ENCODE measurements at regions not wholly inside any gene's neighbourhood (a gene's known extent, or its start where the extent isn't known, plus 50 kb on each side); places are given as distances from the start of the nearest gene placed in this dataset.

DNA sequence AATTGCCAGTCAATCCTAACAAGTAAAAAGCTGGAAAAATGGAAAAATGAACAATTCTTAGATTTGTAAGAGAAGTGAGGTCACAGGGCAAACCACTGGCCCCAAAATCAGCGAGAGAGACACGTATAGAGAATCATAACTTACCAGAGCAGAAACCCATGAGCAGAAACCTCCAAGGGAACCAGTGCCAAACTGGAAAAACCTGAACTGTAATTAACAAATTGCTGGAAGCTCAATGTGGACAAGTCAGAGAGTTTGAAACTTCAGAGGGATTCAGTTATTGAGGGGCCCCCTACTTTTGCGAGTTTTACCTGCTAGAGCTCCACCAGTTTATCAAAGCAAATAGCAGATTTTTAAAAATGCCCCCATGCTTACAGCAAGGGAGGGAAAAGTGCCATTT, 119.0 kb downstream of the C7orf25 start:
- TF ChIP-seq, protein P1, sequence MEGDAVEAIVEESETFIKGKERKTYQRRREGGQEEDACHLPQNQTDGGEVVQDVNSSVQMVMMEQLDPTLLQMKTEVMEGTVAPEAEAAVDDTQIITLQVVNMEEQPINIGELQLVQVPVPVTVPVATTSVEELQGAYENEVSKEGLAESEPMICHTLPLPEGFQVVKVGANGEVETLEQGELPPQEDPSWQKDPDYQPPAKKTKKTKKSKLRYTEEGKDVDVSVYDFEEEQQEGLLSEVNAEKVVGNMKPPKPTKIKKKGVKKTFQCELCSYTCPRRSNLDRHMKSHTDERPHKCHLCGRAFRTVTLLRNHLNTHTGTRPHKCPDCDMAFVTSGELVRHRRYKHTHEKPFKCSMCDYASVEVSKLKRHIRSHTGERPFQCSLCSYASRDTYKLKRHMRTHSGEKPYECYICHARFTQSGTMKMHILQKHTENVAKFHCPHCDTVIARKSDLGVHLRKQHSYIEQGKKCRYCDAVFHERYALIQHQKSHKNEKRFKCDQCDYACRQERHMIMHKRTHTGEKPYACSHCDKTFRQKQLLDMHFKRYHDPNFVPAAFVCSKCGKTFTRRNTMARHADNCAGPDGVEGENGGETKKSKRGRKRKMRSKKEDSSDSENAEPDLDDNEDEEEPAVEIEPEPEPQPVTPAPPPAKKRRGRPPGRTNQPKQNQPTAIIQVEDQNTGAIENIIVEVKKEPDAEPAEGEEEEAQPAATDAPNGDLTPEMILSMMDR (IDR thresholded peaks at IDR 0.05; ENCODE audit: insufficient read depth, low read depth, low read length): no peak
- DNase-seq (ENCODE audit: low read depth): no peak

DNA sequence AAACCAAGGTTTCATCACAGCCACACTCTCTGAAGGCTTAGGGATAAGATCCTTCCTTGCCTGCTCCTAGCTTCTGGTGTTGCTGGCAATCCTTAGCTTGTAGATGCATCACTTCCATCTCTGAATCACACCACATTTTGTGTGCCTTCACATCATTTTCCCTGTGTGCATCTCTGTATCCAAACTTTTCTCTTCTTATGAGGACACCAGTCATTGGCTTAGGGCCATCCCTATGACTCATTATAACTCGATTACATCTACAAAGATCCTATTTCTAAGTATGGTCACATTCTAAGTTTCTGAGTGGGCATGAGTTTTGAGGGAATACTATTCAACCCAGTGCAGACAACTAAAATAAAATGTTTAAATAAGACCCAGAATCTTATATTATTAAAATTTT, 121.7 kb downstream of the C7orf25 start:
- DNase-seq (ENCODE audit: low read depth): peak; percentile 3
- TF ChIP-seq, protein P1 (IDR thresholded peaks at IDR 0.05; ENCODE audit: insufficient read depth, low read depth, low read length): no peak
- no peak overlapping the region for H3K4me3 ChIP-seq (ENCODE audit: low read depth, low read length)

More for the DNA sequence above, 119.0 kb downstream of the C7orf25 start:
- H3K4me3 ChIP-seq (ENCODE audit: low read depth, low read length): no peak overlapping the region

DNA sequence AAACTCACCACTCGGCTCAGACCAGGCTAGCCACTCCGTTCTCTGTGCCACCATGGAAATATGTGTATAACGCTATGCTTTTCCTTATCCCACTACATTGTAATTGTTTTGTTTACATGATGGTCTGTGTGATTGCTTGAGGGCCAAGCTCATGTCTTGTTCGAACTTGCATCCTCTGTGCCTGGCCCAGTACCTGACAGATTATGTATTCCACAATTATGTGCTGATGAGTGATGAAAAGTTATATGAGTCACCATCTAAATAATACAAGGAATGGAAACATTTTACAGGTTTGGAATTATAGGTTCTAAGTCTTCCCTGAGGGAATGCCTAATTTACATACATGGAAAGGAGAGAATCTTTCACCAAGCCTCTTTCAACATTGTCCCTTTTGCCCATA, 137.4 kb downstream of the C7orf25 start:
- H3K4me3 ChIP-seq (ENCODE audit: low read depth, low read length): no peak overlapping the region
- TF ChIP-seq, protein P1 (IDR thresholded peaks at IDR 0.05; ENCODE audit: insufficient read depth, low read depth, low read length): no peak
- no peak for DNase-seq (ENCODE audit: low read depth)

DNA sequence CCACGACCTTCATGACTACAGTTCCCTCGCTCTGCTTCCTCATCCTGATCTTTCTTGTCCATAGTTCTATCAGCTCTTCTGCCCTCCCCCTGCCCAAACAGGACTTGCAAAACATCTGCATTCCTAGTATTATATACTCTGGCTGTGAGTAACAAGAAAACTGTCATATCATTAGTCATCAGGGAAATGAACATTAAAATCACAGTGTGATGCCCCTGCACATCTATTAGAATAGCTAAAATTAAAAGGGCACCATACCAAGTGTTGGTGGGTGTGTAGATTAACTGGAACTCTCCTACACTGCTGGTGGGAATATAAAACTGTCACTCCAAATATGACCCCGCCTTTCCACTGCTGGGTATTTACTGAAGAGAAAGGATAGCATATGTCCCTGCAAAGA, 141.8 kb downstream of the C7orf25 start:
- TF ChIP-seq, protein P1 (IDR thresholded peaks at IDR 0.05; ENCODE audit: insufficient read depth, low read depth, low read length): no peak
- DNase-seq (ENCODE audit: low read depth): no peak
- H3K4me3 ChIP-seq (ENCODE audit: low read depth, low read length): no peak overlapping the region

DNA sequence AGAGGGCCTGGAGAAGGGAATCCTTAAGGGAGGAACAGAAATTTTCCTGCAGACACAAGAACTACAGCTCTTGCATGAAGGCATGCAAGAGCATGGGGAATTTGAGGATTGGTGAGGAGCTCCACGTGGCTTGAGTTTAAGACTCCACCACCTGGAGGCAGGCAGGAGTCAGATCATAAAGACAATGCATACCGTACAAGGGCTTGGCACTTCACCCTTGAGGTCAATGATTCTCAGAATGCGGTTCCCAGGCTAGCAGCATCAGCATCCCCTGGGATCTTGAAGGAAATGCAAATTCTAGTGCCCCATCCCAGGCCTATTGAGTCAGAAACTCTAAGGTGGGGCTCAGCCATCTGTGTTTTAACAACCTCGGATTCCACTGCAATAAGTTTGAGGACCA, 143.8 kb downstream of the C7orf25 start:
- no peak for DNase-seq (ENCODE audit: low read depth)
- no peak overlapping the region for H3K4me3 ChIP-seq (ENCODE audit: low read depth, low read length)
- TF ChIP-seq, protein P1 (IDR thresholded peaks at IDR 0.05; ENCODE audit: insufficient read depth, low read depth, low read length): no peak

DNA sequence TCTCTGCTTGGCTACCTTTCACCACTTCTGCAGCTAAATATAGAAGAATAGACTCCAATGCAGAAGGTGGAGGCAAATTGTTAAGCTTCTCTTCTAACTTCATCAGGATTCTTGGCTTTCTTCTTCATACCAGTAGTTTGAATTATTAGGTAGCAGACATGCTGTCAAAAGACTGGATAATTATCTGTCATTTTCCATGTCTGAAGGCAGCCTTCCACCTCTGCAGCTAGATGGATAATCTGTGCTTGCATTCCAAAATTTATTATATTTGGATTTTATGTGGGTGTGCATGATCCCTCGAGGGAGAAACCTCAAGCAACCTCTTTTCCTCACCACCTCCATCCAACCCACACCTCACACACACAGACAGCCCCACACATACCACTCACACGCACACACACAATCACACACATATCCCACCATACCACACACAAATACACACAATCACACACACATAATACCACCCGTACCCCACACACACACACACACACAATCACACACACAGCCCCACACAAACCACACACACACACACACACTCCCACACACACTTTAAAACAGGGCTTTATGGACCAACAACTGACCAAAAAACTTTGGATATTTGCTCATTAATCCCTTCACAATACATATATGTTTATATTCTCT, 145.0 kb downstream of the C7orf25 start:
- TF ChIP-seq, protein P1 (IDR thresholded peaks at IDR 0.05; ENCODE audit: insufficient read depth, low read depth, low read length): no peak
- H3K4me3 ChIP-seq (ENCODE audit: low read depth, low read length): no peak overlapping the region
- no peak for DNase-seq (ENCODE audit: low read depth)

DNA sequence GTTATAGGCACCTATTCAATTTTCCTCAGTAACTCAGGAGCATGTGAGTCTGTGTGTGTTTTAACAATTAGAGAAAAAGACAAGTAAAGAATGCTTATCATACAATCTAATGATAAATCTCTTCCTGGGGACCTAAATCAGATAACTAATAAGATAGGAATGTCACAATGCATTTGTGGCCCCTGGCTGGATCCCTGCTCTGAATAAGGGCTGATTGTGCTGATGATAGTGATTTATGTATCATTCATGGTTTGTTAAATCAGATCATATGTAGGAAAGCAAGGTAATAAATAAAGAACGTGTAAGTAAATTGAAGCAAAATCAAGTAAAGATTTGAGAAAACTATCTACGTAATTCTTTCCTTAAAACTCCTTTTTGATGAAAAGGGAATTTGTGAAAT, 145.9 kb downstream of the C7orf25 start:
- TF ChIP-seq, protein P1 (IDR thresholded peaks at IDR 0.05; ENCODE audit: insufficient read depth, low read depth, low read length): no peak
- no peak overlapping the region for H3K4me3 ChIP-seq (ENCODE audit: low read depth, low read length)
- no peak for DNase-seq (ENCODE audit: low read depth)

Measured in fibroblast of villous mesenchyme (primary cell).